ENCODE measurements at regions not wholly inside any gene's neighbourhood (a gene's known extent, or its start where the extent isn't known, plus 50 kb on each side); places are given as distances from the start of the nearest gene placed in this dataset.

DNA sequence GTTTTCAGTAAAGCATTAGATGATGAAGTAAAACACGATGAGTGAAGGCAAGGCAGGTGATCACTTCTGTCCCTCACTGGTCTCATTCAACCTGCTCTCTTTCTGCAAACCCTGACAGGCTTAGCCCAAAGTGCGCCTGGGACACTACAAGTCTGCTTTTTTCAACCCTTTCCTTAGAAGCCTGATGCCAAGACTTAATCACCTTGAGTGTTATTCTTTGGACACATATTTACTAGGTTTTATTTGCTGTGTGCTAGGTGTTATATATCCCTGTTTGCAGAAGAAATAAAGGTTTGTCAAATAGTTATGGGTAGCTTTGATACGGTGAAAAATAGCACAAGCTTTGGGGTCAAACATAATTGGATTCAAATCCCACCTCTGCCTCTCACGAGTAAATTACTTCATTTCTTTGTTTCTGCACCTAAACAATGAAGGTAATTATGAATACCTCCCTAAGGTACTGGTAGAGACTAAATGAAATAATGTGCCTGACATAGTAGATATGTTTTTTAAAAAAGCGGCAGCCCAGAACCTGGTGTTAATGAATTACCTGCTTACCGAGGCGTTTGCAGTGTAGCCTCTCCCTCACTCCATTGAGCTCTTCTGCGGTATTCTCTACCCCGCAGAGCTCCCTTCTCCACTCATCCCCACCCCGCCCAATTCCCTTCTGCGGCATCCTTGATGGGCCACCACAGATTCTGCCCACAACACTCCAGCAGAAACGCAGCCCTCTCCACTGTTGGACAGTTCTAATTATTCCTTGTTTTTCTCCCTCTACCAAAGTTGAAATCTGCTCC lies 269.0 kb upstream of the TPM1 start:
- ATAC-seq (replicated peaks), result no peak
- Mint-ChIP-seq H3K4me3 (no peak overlapping the region), H3K27me3 (no peaks in the 10 kb centered on the region), H3K27ac (no peak overlapping the region), H3K36me3 (no peaks in the 10 kb centered on the region), H3K9me3 (no peaks in the 10 kb centered on the region), H3K4me1 (no peaks in the 10 kb centered on the region)
- DNase-seq, result no peak

DNA sequence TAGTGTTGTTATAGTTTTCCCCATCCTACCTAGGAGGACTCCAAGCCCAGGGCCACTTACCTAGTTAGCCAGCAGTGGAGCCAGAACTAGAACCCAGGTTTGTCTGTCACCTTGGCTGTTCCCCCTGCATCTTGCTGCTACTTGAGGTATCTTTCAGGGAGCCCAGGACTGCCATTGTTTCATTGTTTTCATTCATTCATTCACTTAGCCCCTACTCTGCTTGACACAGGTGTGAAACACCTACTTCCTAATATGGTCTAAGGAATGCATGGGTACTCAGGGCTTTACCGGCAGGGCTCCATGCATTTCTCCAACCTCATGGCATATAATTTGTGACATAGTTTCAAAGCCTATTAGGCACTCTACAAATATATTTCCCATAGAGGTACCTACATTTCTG lies 266.6 kb upstream of the TPM1 start:
- no peak for ATAC-seq (replicated peaks)
- H3K27ac Mint-ChIP-seq, result no peak overlapping the region
- H3K4me3 Mint-ChIP-seq, result no peak overlapping the region
- no peaks in the 10 kb centered on the region for H3K9me3 Mint-ChIP-seq
- no peak for DNase-seq
- no peaks in the 10 kb centered on the region for H3K4me1 Mint-ChIP-seq
- H3K36me3 Mint-ChIP-seq, result no peaks in the 10 kb centered on the region
- H3K27me3 Mint-ChIP-seq, result peaks cover 0 to 4% of the 10 kb centered on the region in 2 donors

DNA sequence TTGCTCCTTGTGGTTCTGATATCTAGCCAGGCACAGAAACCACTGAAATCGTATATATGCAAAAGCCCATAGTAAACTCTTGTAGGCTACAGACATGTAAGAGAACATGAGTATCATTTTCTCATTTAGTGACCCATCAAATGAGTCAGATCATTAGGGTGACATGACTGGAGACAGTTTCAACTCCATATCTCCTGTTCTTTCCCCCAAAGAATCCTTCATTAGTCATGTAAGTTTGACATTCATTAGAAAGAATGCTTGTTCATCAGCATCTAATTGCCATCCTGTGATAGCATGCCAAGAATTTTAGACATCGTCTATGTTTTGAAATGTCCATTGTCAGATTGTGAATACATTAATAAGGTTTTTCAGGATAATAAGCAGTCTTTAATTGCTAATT lies 264.9 kb upstream of the TPM1 start:
- DNase-seq (no peak), ATAC-seq (replicated peaks) (no peak)
- Mint-ChIP-seq H3K36me3 (no peaks in the 10 kb centered on the region), H3K9me3 (no peaks in the 10 kb centered on the region), H3K27ac (no peak overlapping the region), H3K4me1 (no peaks in the 10 kb centered on the region), H3K4me3 (no peak overlapping the region), H3K27me3 (peaks cover 0 to 4% of the 10 kb centered on the region in 2 donors)

- no peaks in the 10 kb centered on the region for H3K36me3 Mint-ChIP-seq
- H3K4me1 Mint-ChIP-seq, result no peaks in the 10 kb centered on the region
- H3K27me3 Mint-ChIP-seq, result peaks cover 0 to 4% of the 10 kb centered on the region in 2 donors
- H3K9me3 Mint-ChIP-seq, result no peaks in the 10 kb centered on the region
- no peak overlapping the region for H3K4me3 Mint-ChIP-seq
- H3K27ac Mint-ChIP-seq, result no peak overlapping the region
- no peak for DNase-seq
- ATAC-seq (replicated peaks), result no peak
Observed at GRCh38 chr15:62779036-62779770, 263.3 kb upstream of the TPM1 start.

DNA sequence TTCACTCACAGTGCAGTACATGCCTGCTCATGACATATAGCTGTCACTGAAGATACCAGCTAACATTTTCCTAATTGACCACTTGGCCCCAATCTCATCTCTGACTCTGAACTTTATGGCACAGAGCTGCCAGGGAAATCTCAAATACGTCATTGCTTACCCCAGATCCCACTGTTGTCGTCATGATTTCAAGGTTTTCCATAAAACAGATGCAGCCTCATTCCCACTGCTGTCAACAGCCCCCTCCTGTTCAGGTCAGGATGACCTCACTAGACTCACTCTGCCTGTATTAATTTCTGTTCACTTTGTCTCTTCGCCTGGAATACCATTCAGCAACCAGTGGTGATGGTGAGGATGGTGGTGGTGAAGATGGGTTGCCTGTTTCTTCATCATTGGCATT lies 262.6 kb upstream of the TPM1 start:
- H3K27ac Mint-ChIP-seq, result no peak overlapping the region
- no peak for DNase-seq
- no peaks in the 10 kb centered on the region for H3K9me3 Mint-ChIP-seq
- no peaks in the 10 kb centered on the region for H3K4me1 Mint-ChIP-seq
- ATAC-seq (replicated peaks), result no peak
- H3K4me3 Mint-ChIP-seq, result no peak overlapping the region
- peaks cover 0 to 4% of the 10 kb centered on the region in 2 donors for H3K27me3 Mint-ChIP-seq
- H3K36me3 Mint-ChIP-seq, result no peaks in the 10 kb centered on the region

- ATAC-seq (replicated peaks) (no peak), DNase-seq (no peak)
- Mint-ChIP-seq H3K27me3 (peaks cover 0 to 4% of the 10 kb centered on the region in 2 donors), H3K4me1 (no peaks in the 10 kb centered on the region), H3K9me3 (no peaks in the 10 kb centered on the region), H3K27ac (no peak overlapping the region), H3K4me3 (no peak overlapping the region), H3K36me3 (no peaks in the 10 kb centered on the region)
Observed at GRCh38 chr15:62781081-62781497, 261.5 kb upstream of the TPM1 start.

GRCh38 chr15:62782071-62782841 lies 260.3 kb upstream of the TPM1 start:
- no peak overlapping the region for H3K27ac Mint-ChIP-seq
- DNase-seq, result no peak
- no peak overlapping the region for H3K4me3 Mint-ChIP-seq
- no peaks in the 10 kb centered on the region for H3K4me1 Mint-ChIP-seq
- H3K27me3 Mint-ChIP-seq, result peaks cover 0 to 4% of the 10 kb centered on the region in 2 donors
- no peaks in the 10 kb centered on the region for H3K9me3 Mint-ChIP-seq
- ATAC-seq (replicated peaks), result peak; percentile 55 to 71
- no peaks in the 10 kb centered on the region for H3K36me3 Mint-ChIP-seq

- DNase-seq (no peak), ATAC-seq (replicated peaks) (no peak)
- Mint-ChIP-seq H3K4me1 (no peaks in the 10 kb centered on the region), H3K9me3 (no peaks in the 10 kb centered on the region), H3K36me3 (no peaks in the 10 kb centered on the region), H3K27ac (no peak overlapping the region), H3K4me3 (no peak overlapping the region), H3K27me3 (peaks cover 0 to 4% of the 10 kb centered on the region in 2 donors)
Observed at GRCh38 chr15:62782896-62783295, 259.7 kb upstream of the TPM1 start.

- ATAC-seq (replicated peaks) (no peak), DNase-seq (no peak)
- Mint-ChIP-seq H3K27me3 (peaks cover 0 to 4% of the 10 kb centered on the region in 2 donors), H3K36me3 (no peaks in the 10 kb centered on the region), H3K4me3 (no peak overlapping the region), H3K4me1 (no peaks in the 10 kb centered on the region), H3K27ac (no peak overlapping the region), H3K9me3 (no peaks in the 10 kb centered on the region)
Observed at GRCh38 chr15:62783303-62783957, 259.1 kb upstream of the TPM1 start.

DNA sequence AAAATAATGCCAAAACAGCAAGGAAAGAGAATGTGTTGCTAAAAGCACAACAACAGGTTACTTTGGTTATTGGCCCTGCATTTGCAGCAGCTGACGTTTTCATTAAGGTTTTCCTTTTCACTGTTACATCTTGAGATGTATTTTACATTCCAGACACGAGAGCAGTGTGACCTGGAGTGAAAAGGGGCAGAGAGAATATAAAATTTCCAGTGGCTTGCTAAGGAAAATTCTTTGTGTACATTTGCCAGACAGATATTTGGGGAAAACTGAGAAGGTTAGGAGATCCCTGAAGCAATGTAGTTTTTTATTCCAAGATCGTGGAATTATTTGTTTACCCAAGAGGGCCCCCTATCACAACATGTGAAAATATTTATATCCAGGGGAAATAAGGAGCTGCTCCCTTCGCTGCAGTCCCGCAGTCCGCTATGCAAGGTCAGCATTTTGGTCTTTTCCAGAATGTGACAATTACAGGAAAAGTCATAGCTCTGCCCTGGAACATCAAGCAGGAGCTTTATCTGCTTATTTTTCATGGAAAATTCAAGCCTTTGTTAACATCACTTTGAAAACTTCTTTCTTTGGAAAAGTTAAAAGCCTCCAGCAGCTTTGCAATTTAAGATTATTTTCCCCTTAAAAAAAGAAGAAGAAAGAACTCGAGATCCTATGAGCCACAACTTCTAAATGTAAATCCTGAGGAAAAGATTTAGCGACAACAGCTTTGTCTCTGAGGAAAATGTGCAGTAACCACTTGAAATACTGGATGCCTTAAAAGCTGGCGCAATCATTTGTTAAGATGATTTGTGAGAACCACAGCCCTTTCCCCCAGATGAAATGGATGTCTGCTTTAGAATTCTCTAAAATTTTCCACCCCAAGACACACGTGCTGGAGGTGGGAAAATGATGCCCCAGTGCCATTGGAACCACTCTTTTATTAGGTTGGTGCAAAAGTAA lies 256.4 kb upstream of the TPM1 start:
- Mint-ChIP-seq H3K27me3 (no peaks in the 10 kb centered on the region), H3K4me3 (no peak overlapping the region)

GRCh38 chr15:62787401-62787800 lies 255.1 kb upstream of the TPM1 start:
- no peak for ATAC-seq (replicated peaks)
- H3K4me3 Mint-ChIP-seq, result no peak overlapping the region
- DNase-seq, result no peak
- H3K36me3 Mint-ChIP-seq, result no peaks in the 10 kb centered on the region
- H3K9me3 Mint-ChIP-seq, result no peaks in the 10 kb centered on the region
- H3K27ac Mint-ChIP-seq, result no peak overlapping the region
- H3K27me3 Mint-ChIP-seq, result no peaks in the 10 kb centered on the region
- no peaks in the 10 kb centered on the region for H3K4me1 Mint-ChIP-seq

More for the DNA sequence above, 256.4 kb upstream of the TPM1 start:
- Mint-ChIP-seq H3K9me3 (no peaks in the 10 kb centered on the region), H3K4me1 (no peaks in the 10 kb centered on the region), H3K36me3 (no peaks in the 10 kb centered on the region), H3K27ac (no peak overlapping the region)
- DNase-seq, result no peak
- ATAC-seq (replicated peaks), result no peak

GRCh38 chr15:62788224-62788623 lies 254.3 kb upstream of the TPM1 start:
- Mint-ChIP-seq H3K27me3 (no peaks in the 10 kb centered on the region), H3K4me3 (no peak overlapping the region), H3K9me3 (no peaks in the 10 kb centered on the region), H3K4me1 (no peaks in the 10 kb centered on the region), H3K36me3 (no peaks in the 10 kb centered on the region), H3K27ac (no peak overlapping the region)
- ATAC-seq (replicated peaks) (no peak), DNase-seq (no peak)

- ATAC-seq (replicated peaks) (no peak), DNase-seq (no peak)
- H3K4me3 Mint-ChIP-seq, result no peak overlapping the region
- no peaks in the 10 kb centered on the region for H3K36me3 Mint-ChIP-seq
- no peaks in the 10 kb centered on the region for H3K9me3 Mint-ChIP-seq
- H3K27ac Mint-ChIP-seq, result no peak overlapping the region
- H3K4me1 Mint-ChIP-seq, result no peaks in the 10 kb centered on the region
- peaks cover 0 to 8% of the 10 kb centered on the region in 2 donors for H3K27me3 Mint-ChIP-seq
Observed at GRCh38 chr15:62790546-62790945, 252.0 kb upstream of the TPM1 start.
